ENCODE measurements at regions not wholly inside any gene's neighbourhood (a gene's known extent, or its start where the extent isn't known, plus 50 kb on each side); places are given as distances from the start of the nearest gene placed in this dataset.

DNA sequence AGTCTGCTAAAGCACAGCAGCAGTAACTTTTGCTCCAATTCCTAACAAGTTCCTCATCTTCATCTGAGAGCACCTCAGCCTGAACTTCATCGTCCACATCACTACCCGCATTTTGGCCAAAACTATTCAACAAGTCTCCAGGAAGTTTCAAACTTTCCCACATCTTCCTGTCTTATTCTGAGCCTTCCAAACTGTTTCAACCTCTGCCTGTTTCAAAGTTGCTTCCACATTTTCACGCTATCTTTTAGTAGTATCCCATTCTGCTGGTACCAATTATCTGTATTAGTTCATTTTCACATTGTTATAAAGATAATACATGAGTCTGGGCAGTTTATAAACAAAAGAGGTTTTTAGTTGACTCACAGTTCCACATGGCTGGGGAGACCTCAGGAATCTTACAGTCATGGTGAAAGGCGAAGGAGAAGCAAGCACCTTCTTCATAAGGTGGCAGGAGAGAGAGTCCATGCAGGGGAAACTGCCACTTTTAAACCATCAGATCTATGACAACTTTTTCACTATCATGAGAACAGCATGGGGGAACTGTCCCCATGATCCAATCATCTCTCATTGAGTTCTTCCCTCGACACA lies 99.4 kb upstream of the GRIK2 start (continued):
- TF ChIP-seq, protein P1, sequence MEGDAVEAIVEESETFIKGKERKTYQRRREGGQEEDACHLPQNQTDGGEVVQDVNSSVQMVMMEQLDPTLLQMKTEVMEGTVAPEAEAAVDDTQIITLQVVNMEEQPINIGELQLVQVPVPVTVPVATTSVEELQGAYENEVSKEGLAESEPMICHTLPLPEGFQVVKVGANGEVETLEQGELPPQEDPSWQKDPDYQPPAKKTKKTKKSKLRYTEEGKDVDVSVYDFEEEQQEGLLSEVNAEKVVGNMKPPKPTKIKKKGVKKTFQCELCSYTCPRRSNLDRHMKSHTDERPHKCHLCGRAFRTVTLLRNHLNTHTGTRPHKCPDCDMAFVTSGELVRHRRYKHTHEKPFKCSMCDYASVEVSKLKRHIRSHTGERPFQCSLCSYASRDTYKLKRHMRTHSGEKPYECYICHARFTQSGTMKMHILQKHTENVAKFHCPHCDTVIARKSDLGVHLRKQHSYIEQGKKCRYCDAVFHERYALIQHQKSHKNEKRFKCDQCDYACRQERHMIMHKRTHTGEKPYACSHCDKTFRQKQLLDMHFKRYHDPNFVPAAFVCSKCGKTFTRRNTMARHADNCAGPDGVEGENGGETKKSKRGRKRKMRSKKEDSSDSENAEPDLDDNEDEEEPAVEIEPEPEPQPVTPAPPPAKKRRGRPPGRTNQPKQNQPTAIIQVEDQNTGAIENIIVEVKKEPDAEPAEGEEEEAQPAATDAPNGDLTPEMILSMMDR (tag by site-specific recombination; IDR thresholded peaks at IDR 0.05): no peak
- TF ChIP-seq PRDM1 (tag by site-specific recombination; IDR thresholded peaks at IDR 0.05): no peak
- TF ChIP-seq ZNF510 (tag by site-specific recombination; IDR thresholded peaks at IDR 0.05; ENCODE audit: insufficient replicate concordance): no peak

DNA sequence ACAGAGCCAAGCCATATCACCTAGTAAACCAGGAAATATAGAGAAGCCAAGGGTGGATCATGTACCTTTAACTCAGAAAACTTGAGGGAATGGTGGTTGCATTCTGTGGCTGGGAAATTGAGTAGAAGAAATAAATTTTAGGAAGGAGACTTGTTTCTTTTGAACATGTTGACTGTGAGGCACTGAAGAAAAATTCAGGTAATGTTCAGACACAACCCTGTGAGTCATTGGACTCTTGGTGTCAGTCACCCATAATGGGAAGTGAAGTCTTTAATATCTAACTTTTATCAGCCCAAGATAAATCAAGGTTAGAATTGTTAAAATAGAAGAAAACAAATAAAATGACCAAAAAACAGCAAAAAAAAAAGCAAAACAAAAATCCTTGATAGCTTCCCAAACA lies 98.8 kb upstream of the GRIK2 start:
- TF ChIP-seq ZNF473 (tag by site-specific recombination; IDR thresholded peaks at IDR 0.05): no peak
- TF ChIP-seq ZFP3 (tag by site-specific recombination; IDR thresholded peaks at IDR 0.05; ENCODE audit: low read depth): no peak
- no peak for TF ChIP-seq ZNF544 (tag by site-specific recombination; IDR thresholded peaks at IDR 0.05)
- no peak for TF ChIP-seq ZNF24 (tag by site-specific recombination; IDR thresholded peaks at IDR 0.05)
- no peak for TF ChIP-seq ZNF311 (tag by site-specific recombination; IDR thresholded peaks at IDR 0.05; ENCODE audit: borderline replicate concordance)
- no peaks in the 10 kb centered on the region for H3K4me1 ChIP-seq (ENCODE audit: control insufficient read depth, insufficient read depth, low read length)
- no peak overlapping the region for H3K4me3 ChIP-seq (ENCODE audit: low read depth, low read length)
- no peak overlapping the region for H3K27ac ChIP-seq (ENCODE audit: extremely low read depth, low read depth, low read length)
- ChIA-PET CTCF (no interaction called here), POLR2A (no interaction called here)
- no peaks in the 10 kb centered on the region for H3K9me3 ChIP-seq (ENCODE audit: control insufficient read depth, insufficient read depth, low read depth, low read length)
- no peaks in the 10 kb centered on the region for H3K36me3 ChIP-seq (ENCODE audit: control insufficient read depth in 2 of 2, insufficient read depth in 1 of 2, low read length in 2 of 2)

DNA sequence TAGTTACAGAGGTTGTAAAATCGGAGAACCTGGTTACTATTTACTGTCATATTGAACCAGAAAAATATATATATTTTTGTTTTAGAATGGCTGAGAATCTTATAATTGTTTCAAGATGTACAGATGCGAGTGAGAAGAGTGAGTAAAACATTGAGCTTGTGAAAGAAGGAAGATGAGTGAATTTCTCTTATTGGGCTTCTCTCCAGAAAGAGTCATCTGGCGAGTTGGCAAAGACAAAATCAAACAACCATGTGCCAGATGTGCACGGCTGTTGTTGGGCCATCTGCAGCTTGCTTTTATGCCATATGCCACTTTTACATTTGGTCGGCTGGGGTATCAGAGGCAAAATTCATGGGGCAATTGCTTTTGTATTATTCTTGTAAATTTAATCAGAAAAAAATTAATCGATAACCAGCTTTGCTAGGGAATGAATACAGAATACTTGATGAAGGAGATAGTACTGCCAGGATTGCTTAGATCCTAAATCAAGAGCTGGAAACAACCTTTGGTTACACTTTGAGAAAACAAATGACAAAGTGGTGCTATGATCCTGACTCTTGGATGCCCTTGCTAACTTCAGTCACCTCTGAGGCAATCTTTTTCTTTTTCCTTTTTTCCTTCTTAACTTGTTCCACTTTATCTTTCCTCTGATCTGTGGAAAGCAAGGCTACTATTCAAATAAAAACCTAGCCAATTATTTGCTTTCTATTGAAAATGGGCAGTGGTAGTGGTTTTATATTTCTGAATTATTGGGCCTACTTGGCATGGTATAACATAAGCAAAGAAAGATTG lies 97.1 kb upstream of the GRIK2 start:
- no peaks in the 10 kb centered on the region for H3K4me1 ChIP-seq (ENCODE audit: control insufficient read depth, insufficient read depth, low read length)
- CTCF ChIA-PET: interaction anchor here (0.5 kb wide), 1 partner anchor 309 kb away, joined by 3 read pairs; no protein-coding TSS in a partner anchor
- POLR2A ChIA-PET: no interaction called here
- H3K36me3 ChIP-seq (ENCODE audit: control insufficient read depth in 2 of 2, insufficient read depth in 1 of 2, low read length in 2 of 2): no peaks in the 10 kb centered on the region
- no peak overlapping the region for H3K27ac ChIP-seq (ENCODE audit: extremely low read depth, low read depth, low read length)
- no peak for TF ChIP-seq KLF7 (tag by site-specific recombination; IDR thresholded peaks at IDR 0.05; ENCODE audit: borderline replicate concordance)
- TF ChIP-seq KLF8 (tag by site-specific recombination; IDR thresholded peaks at IDR 0.05): no peak
- no peak for TF ChIP-seq ZNF785 (tag by site-specific recombination; IDR thresholded peaks at IDR 0.05)
- no peak for TF ChIP-seq IKZF3 (tag by site-specific recombination; IDR thresholded peaks at IDR 0.05)
- no peak overlapping the region for H3K4me3 ChIP-seq (ENCODE audit: low read depth, low read length)
- no peaks in the 10 kb centered on the region for H3K9me3 ChIP-seq (ENCODE audit: control insufficient read depth, insufficient read depth, low read depth, low read length)

DNA sequence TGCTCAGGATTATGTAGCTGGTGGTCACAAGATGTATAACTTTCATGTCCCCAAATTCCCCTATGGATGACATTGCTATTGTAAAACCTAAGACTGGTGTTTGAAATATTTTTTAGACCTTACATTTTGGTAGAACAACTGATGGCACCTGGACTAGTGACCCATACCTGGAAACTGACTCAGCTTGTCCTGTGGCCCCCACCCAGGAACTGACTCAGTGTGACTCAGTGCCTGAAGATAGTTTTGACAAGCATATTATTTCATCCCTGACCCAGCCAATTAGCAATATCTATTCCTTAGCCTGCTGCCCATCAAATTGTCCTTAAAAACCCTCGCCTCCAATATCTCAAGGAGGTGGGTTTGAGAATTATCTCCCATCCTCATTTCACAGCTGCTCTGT lies 90.9 kb upstream of the GRIK2 start:
- H3K36me3 ChIP-seq (ENCODE audit: control insufficient read depth in 2 of 2, insufficient read depth in 1 of 2, low read length in 2 of 2): no peaks in the 10 kb centered on the region
- H3K4me1 ChIP-seq (ENCODE audit: control insufficient read depth, insufficient read depth, low read length): no peaks in the 10 kb centered on the region
- ChIA-PET POLR2A (no interaction called here), CTCF (no interaction called here)
- H3K9me3 ChIP-seq (ENCODE audit: control insufficient read depth, insufficient read depth, low read depth, low read length): no peaks in the 10 kb centered on the region
- TF ChIP-seq ZBTB17 (tag by site-specific recombination; IDR thresholded peaks at IDR 0.05): no peak
- TF ChIP-seq SALL2 (tag by site-specific recombination; IDR thresholded peaks at IDR 0.05; ENCODE audit: borderline replicate concordance): no peak
- TF ChIP-seq ZNF623 (tag by site-specific recombination; IDR thresholded peaks at IDR 0.05): no peak
- no peak for TF ChIP-seq ZNF391 (tag by site-specific recombination; IDR thresholded peaks at IDR 0.05; ENCODE audit: borderline replicate concordance, low read depth)
- no peak for TF ChIP-seq ZBTB21 (tag by site-specific recombination; IDR thresholded peaks at IDR 0.05)
- no peak for TF ChIP-seq GLI2 (tag by site-specific recombination; IDR thresholded peaks at IDR 0.05; ENCODE audit: borderline replicate concordance, low read depth)
- no peak overlapping the region for H3K27ac ChIP-seq (ENCODE audit: extremely low read depth, low read depth, low read length)
- no peak overlapping the region for H3K4me3 ChIP-seq (ENCODE audit: low read depth, low read length)
